ENCODE measurements at regions not wholly inside any gene's neighbourhood (a gene's known extent, or its start where the extent isn't known, plus 50 kb on each side); places are given as distances from the start of the nearest gene placed in this dataset.

DNA sequence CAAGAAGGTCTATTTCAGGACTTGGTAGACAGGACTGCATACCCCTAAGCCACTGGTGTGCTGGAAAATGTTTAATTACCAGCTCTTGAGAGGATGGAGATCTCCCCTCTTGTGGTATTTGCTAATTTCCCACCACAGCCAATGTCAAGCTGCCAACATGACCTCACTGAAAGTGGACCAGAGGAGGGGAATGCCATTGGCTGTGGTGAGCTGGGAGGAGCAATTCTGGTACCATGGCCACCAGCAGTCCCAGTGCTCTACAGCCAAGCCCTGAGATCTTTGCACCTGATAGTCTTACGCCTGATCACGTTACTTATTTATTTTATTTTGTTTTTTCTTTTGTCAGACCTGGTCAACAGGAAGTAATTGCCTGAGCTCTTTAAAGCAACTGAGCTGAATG lies 82.5 kb upstream of the BCL6 start:
- Histone ChIP-seq H3K4me3 (ENCODE audit: low read depth in 1 of 2, low read length in 1 of 2) (no peak overlapping the region), H3K36me3 (no peaks in the 10 kb centered on the region), H3K27ac (no peak overlapping the region), H3K9me3 (no peaks in the 10 kb centered on the region), H3K27me3 (no peaks in the 10 kb centered on the region), H3K4me1 (ENCODE audit: control insufficient read depth in 1 of 2, insufficient read depth in 1 of 2, low read depth in 1 of 2, low read length in 1 of 2) (peaks cover 20 to 22% of the 10 kb centered on the region in 2 experiments)
- TF ChIP-seq, protein P1, sequence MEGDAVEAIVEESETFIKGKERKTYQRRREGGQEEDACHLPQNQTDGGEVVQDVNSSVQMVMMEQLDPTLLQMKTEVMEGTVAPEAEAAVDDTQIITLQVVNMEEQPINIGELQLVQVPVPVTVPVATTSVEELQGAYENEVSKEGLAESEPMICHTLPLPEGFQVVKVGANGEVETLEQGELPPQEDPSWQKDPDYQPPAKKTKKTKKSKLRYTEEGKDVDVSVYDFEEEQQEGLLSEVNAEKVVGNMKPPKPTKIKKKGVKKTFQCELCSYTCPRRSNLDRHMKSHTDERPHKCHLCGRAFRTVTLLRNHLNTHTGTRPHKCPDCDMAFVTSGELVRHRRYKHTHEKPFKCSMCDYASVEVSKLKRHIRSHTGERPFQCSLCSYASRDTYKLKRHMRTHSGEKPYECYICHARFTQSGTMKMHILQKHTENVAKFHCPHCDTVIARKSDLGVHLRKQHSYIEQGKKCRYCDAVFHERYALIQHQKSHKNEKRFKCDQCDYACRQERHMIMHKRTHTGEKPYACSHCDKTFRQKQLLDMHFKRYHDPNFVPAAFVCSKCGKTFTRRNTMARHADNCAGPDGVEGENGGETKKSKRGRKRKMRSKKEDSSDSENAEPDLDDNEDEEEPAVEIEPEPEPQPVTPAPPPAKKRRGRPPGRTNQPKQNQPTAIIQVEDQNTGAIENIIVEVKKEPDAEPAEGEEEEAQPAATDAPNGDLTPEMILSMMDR (IDR thresholded peaks at IDR 0.05): no peak

DNA sequence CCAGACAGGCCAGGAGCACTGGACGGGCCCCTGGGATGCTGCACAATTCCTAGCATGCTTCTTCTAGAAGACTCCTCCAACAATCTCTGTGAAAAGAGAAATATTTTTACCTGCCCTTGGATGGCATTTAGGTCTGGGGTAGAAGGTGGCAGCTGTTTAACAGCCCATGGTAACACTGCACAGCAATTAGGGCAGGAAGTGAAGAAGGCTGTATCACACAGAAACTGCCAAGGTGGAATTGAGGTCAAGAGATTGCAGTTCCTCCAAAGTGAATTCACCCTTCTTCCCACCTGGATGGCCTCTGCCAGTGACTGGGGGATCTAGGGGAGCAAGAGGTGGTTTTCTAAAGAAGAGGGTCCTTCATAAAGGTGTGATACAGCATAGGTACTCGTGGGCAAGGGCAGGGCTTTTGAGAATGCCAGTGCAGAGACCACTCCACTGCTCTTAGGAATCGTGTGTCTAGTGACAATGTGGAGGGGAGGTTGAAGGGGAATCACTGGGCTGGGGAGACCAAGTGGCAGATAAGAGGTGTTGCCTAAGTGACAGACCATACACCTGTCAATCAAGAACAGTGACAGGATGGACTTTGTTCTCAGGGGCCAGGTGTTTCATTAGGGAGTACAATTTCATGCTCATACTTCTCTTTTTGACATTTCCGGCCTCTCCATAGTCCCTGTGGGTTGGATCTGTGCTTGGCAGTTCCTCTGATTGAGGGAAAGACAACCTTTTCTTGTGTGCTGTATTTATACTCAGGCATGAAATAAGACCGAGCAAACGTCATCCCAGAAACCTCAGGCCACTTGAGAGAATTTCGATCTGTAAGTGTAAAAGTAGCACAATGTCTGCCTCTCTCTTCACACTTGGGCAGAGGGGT lies 83.5 kb upstream of the BCL6 start:
- peak overlapping the region; percentile 68 for H3K27ac ChIP-seq
- TF ChIP-seq, protein P1 (IDR thresholded peaks at IDR 0.05): no peak

DNA sequence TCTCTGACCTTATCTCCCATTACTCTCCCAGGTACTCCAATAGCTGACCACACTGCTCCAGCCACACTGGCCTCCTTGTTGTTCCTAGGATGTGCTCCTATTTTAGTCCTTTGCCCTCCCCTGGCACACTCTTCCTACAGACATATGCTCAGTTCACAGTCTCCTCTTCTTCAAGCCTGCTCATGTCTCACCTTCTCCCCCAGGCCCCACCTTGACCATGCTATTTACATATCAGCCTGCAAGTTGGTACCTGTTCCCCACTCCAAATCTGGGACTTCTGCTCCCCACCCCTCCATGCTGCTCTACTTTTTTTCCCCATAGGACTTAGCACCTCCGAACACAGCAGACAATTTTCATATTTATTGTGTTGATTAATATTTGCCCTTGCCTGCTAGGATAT lies 84.9 kb upstream of the BCL6 start:
- H3K9me3 ChIP-seq: no peaks in the 10 kb centered on the region
- no peaks in the 10 kb centered on the region for H3K27me3 ChIP-seq
- H3K27ac ChIP-seq: no peak overlapping the region
- H3K4me3 ChIP-seq (ENCODE audit: low read depth in 1 of 2, low read length in 1 of 2): no peak overlapping the region
- TF ChIP-seq, protein P1 (IDR thresholded peaks at IDR 0.05): no peak
- H3K4me1 ChIP-seq (ENCODE audit: control insufficient read depth in 1 of 2, insufficient read depth in 1 of 2, low read depth in 1 of 2, low read length in 1 of 2): peaks cover 17 to 22% of the 10 kb centered on the region in 2 experiments
- H3K36me3 ChIP-seq: no peaks in the 10 kb centered on the region

More for the DNA sequence above, 83.5 kb upstream of the BCL6 start:
- H3K4me3 ChIP-seq (ENCODE audit: low read depth in 1 of 2, low read length in 1 of 2): peak overlapping the region in 1 of 2 experiments; percentile 22
- no peaks in the 10 kb centered on the region for H3K36me3 ChIP-seq
- H3K27me3 ChIP-seq: no peaks in the 10 kb centered on the region
- H3K4me1 ChIP-seq (ENCODE audit: control insufficient read depth in 1 of 2, insufficient read depth in 1 of 2, low read depth in 1 of 2, low read length in 1 of 2): peaks cover 17 to 22% of the 10 kb centered on the region in 2 experiments
- H3K9me3 ChIP-seq: no peaks in the 10 kb centered on the region

DNA sequence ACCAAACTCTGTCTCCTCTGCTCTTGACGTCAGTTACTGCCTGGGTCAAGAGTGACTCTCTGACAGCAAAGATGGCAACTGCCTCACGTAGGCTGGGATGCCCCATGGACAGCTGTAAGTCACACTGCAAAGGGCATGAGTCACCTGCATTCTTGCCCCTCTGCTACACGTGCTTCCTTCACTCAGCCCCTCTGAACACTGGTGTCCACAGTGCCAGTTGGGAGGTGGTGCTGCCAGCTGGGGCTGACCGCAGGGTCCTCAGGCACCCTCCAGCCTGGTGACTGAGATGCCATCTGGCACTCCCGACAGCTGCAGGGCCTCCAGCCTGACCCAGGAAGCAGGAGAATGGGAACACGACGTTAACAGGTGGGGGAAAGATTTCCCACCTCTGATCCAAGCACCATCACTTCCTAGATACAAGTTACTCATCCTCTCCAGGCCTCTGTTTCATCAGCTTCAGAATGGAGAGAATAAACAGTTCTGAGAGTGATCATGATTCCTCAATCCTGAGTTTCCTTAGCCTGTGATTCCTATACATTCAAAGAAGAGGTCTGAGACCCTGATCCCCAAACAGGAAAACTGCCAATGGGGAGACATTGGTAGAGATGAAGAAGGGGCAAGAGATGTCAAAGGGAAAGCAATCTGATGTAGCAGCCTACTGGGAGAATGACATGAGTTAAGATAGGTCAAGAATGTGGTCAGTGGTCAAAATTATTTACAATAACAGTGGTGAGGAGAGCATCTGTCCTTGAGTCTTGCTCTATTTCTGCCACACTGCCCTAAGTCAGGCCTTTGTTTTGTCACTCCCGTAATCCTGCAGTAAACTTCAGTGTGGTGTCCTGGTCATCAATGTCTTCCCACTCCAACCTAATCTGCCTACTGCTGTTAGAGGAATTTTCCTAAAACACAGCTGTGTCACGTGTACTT lies 86.1 kb upstream of the BCL6 start:
- no peaks in the 10 kb centered on the region for H3K9me3 ChIP-seq
- H3K4me3 ChIP-seq (ENCODE audit: low read depth in 1 of 2, low read length in 1 of 2): no peak overlapping the region
- H3K27ac ChIP-seq: no peak overlapping the region
- no peaks in the 10 kb centered on the region for H3K36me3 ChIP-seq
- H3K4me1 ChIP-seq (ENCODE audit: control insufficient read depth in 1 of 2, insufficient read depth in 1 of 2, low read depth in 1 of 2, low read length in 1 of 2): peaks cover 17 to 22% of the 10 kb centered on the region in 2 experiments
- no peaks in the 10 kb centered on the region for H3K27me3 ChIP-seq
- TF ChIP-seq, protein P1 (IDR thresholded peaks at IDR 0.05): no peak

DNA sequence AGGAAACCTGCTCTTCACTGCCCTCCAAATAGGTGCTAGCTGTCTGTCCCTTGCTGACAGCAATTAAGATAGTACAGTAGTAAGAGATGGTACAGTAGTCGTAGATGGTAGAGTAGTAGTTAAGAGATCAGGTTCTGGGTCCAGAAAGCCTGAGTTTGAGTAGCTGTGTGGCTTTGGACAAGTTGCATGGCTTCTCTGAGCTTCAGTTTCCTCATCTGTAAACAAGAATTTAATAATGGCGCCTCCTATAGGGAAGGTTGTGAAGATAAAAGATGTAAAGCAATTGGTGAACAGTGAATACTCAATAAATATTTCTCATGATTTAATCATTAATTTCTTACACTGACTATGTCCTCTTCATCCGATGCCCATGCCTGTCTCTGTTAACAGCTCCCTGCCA lies 86.9 kb upstream of the BCL6 start:
- H3K27ac ChIP-seq: peak overlapping the region; percentile 37
- TF ChIP-seq, protein P1 (IDR thresholded peaks at IDR 0.05): no peak
- no peaks in the 10 kb centered on the region for H3K9me3 ChIP-seq
- H3K36me3 ChIP-seq: no peaks in the 10 kb centered on the region
- H3K4me3 ChIP-seq (ENCODE audit: low read depth in 1 of 2, low read length in 1 of 2): no peak overlapping the region
- H3K4me1 ChIP-seq (ENCODE audit: control insufficient read depth in 1 of 2, insufficient read depth in 1 of 2, low read depth in 1 of 2, low read length in 1 of 2): peaks cover 17 to 22% of the 10 kb centered on the region in 2 experiments
- no peaks in the 10 kb centered on the region for H3K27me3 ChIP-seq

Measured in neutrophil (primary cell).